Peyer's patch (tissue), 4 donors: ENCODE measurements at regions not wholly inside any gene's neighbourhood (a gene's known extent, or its start where the extent isn't known, plus 50 kb on each side); places are given as distances from the start of the nearest gene placed in this dataset.

Experiments used
- POLR2A ChIP-seq, 2 donors: fragments of 450-650 bp; IDR thresholded peaks; one replicate each; pipeline ENCODE4 v1.5.1; 2017; ENCODE audit warnings: antibody characterized with exemption in 2 of 2, mild to moderate bottlenecking in 2 of 2, moderate library complexity in 2 of 2
- TF ChIP-seq, protein P1 (sequence below), 6 experiments: fragments of 450-650 bp in 4 of 6; fragments of 200-600 bp in 2 of 6; sonication (generic) in 1 of 6; IDR thresholded peaks; one replicate each; pipeline ENCODE4 v1.5.1; 2017 to 2019; ENCODE audit warnings: antibody characterized with exemption in 6 of 6, mild to moderate bottlenecking in 3 of 6, moderate library complexity in 1 of 6

DNA sequence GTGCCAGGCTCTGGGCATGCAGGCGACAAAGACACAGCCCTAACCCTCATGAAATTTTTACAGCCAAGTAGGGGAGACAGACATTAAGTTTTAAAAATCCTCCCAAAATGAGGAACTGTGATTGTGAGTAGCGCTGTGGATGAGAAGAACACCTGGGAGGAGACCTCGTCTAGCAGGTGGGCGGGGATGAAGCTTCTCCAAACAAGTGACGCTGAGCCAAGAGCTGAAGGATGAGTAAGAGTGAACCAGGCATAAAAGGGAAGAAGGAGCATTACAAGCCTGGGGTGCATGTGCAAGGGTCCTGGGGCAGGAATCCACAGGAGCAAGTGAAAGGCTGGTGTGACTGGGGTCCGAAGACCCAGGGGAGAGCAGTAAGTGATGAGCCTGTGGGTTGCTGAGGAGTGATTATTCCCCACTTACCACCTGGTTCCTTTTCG, 149.4 kb upstream of the HS3ST2 start:
- TF ChIP-seq, protein P1, sequence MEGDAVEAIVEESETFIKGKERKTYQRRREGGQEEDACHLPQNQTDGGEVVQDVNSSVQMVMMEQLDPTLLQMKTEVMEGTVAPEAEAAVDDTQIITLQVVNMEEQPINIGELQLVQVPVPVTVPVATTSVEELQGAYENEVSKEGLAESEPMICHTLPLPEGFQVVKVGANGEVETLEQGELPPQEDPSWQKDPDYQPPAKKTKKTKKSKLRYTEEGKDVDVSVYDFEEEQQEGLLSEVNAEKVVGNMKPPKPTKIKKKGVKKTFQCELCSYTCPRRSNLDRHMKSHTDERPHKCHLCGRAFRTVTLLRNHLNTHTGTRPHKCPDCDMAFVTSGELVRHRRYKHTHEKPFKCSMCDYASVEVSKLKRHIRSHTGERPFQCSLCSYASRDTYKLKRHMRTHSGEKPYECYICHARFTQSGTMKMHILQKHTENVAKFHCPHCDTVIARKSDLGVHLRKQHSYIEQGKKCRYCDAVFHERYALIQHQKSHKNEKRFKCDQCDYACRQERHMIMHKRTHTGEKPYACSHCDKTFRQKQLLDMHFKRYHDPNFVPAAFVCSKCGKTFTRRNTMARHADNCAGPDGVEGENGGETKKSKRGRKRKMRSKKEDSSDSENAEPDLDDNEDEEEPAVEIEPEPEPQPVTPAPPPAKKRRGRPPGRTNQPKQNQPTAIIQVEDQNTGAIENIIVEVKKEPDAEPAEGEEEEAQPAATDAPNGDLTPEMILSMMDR (IDR thresholded peaks at IDR 0.05): no peak
- no peak for TF ChIP-seq POLR2A (IDR thresholded peaks at IDR 0.05)
